Right lung (tissue), 2 donors: ENCODE measurements at regions not wholly inside any gene's neighbourhood (a gene's known extent, or its start where the extent isn't known, plus 50 kb on each side); places are given as distances from the start of the nearest gene placed in this dataset.
"Not testable (repeated sequence)": the region's sequence is repeated elsewhere in the genome, so short reads cannot be mapped to it uniquely, and the experiment has no call there.

ENCODE experiments used
- DNase-seq, 2 donors: peaks; one replicate each; pipeline ENCODE4 v3.0.0-alpha.2; 2013

DNA sequence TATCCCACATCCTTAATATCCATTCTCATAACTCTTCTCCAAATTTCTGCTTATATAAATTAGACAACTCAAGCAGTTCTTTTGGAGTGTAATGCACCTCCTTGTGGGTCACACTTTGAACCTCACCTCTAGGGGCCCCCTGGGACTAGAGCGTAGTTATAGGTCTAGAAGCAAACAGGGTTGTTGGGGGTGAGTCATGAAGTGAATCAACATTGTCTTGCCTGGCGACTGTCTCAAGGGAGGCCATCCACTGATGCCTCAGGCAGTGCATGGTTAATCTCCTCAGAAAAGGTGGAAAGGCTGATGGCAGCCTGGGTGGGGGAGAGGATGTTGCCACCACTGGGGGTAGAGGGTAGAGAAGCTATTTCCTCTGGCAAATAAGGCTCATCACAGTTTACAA is 129.1 kb downstream of the TNFRSF21 start:
- no peak for DNase-seq

DNA sequence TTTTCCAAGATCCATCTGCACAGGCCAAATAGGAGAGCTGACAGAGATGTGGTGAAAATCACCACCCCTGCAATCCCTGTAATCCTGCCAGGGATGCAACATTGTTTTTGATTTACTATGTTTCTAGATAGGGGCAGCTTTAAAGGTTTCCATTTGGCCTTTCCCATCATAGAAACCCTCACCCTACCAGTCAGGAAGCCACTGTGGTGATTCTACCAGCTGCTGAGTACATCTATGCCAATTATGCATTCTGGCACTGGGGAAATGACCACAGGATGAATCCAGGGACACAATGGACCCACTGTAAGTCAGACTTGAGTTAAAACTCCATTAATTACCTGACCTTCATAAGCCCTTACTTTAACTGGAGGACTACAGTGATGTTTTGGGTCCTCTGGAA is 130.4 kb downstream of the TNFRSF21 start:
- no peak for DNase-seq

DNA sequence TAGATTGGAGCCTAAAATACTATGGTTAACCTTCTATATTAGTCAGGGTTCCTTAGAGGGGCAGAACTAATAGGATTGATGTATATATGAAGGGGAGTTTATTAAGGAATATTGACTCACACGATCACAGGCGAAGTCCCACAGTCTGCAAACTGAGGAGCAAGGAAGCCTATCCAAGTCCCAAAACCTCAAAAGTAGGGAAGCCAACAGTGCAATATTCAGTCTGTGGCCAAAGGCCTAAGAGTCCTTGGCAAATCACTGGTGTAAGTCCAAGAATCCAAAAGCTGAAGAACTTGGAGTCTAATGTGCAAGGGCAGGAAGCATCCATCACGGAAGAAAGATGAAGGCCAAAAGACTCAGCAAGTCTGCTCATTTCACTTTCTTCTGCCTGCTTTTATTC is 133.5 kb upstream of the ADGRF1 start:
- no peak for DNase-seq

DNA sequence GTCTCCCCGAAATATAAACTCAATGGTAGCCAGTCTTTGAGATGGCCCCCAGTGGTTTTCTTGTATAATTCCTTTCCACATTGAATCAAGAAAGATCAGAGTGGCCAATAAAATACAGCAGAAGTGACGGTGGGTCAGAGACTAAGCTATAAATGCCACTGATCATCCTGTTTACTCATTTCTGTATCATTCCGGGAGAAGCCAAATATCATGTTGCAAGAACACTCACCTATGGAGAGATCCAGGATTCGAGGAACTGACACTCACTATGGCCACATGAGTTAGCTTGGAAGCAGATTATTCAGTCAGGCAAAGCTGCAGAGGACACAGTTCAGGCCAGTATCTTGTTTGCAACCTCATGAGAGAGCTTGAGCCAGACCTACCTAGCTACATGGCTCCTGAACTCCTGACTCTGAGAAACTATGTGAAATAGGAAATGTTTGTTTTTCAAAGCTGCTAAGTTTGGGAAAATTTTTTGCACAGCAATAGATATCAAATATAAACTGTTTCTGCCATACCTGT is 132.4 kb upstream of the ADGRF1 start:
- DNase-seq, result no peak

DNA sequence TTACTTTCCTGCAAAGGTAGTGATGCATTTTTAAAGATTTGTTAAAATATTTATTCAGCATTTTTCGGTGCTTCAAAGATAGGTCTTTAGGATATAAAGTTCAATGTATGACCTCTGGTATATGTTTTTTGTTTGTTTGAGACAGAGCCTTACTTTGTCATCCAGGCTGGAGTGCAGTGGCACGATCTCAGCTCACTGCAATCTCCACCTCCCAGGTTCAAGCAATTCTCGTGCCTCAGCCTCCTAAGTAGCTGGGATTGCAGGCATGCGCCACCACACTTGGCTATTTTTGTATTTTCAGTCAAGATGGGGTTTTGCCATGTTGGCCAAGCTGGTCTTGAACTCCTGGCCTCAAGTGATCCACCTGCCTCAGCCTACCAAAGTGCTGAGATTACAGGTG is 131.9 kb upstream of the ADGRF1 start:
- DNase-seq, result not testable (repeated sequence)

DNA sequence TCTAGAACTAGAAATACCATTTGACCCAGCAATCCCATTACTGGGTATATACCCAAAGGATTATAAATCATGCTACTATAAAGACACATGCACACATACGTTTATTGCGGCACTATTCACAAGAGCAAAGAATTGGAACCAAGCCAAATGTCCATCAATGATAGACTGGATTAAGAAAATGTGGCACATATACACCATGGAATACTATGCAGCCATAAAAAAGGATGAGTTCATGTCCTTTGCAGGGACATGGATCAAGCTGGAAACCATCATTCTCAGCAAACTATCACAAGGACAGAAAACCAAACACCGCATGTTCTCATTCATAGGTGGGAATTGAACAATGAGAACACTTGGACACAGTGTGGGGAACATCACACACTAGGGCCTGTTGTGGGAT is 131.0 kb upstream of the ADGRF1 start:
- DNase-seq, result not testable (repeated sequence)

DNA sequence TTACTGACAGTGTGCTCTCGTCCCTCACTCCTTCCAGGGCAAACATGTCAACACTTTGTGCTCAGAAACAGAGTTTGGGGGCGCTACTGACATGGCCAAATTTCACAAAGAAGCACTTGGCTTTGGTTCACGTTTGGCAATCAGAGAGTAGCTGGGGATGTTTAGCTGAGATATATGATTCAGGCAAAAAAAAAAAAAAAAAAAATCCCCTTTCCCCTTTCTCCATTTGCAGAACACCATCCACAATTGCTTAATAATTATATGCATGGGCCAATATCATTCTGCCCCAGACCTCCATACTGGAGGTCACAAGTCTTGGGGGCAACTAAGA is 128.4 kb upstream of the ADGRF1 start:
- DNase-seq, result no peak

DNA sequence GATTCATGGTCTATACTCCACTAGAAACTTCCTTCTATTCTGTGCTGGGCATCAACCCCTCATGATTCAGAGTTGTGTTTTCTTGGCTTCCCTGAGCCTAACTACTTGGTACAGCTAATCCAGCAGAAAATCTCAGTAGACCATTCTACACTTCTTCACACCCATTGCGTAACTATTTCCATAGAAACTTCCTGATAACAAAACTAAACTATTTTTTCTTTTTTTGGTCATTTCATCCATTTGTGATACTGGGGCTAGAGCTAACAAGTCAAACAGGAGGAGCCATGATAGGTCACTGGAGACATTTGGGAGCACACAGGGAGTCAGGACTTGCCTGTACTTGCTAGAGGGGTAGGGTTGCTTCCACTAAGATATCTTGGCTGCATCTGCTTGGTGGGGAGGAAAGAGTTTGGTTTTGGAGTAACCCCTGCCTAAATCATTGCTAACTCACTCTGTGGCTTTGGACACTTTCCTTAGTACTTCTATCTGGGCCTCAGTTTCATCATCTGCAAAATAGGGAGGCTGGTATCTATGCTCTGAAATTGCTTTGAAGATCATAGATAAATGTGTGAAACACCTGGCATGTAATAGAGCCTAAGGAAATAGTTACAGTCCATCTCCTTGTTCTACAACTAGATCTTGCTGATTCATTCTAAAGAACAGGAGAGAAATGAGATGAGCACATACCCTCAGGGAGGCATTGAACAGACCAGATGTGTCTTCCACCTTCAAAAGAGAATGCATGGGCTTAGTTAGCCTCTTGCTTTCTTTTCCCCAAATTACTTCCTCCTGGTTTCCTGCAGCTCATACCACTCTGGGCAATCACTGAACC is 127.9 kb upstream of the ADGRF1 start:
- no peak for DNase-seq

DNA sequence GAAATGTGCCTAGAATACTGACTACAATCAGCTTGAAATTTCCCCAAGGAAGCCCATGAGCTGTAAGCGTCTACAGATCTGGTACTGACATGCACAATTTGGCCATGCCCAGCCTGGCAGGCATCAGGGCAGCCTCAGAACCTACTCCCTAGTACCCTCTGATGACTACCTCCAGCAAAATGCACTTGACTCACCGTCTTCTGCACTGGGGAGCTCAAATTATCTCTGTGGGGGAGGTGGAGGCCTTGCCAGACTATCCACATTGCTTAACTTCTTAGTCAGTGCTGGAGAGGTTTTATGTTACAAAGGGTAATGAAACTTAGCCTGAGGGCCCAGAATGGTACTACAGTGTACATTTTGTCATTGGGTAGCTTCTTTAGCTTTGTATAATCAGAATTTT is 126.0 kb upstream of the ADGRF1 start:
- DNase-seq, result no peak

DNA sequence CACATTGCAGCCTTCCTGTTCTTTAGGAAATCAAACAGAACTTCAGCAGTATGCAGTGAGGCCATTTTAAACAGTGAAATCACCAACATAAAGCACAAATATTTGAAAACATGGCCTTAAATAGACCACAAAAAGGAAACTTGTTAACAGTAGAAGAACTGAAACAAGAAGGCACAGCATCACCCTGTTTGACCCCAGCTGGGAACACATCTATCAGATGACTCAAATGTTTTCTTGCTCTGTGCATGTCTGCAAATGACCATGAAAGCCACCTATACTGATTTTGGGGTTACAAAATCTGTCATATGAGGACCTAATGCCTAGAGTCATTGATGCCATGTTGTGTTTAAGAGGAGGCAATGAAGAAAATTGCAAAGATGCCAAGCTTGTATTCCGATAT is 123.8 kb upstream of the ADGRF1 start:
- DNase-seq, result no peak

DNA sequence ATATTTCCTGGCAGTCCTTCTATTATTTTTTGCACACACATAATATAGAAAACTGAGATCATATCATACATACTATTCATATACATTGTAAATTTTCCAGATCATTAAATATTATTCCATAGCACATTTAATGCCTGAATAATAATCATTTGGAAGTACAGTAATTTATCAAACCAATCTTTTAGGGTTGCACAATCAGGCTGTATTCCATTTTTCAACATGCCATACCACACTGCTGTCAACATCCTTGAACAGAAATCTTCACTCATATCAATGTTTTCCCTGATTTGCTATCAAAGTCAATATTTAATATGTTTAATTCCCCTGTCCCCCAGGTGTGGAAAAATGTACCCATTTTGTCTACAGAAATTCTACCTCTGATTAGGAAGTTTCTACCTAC is 122.7 kb upstream of the ADGRF1 start:
- no peak for DNase-seq

DNA sequence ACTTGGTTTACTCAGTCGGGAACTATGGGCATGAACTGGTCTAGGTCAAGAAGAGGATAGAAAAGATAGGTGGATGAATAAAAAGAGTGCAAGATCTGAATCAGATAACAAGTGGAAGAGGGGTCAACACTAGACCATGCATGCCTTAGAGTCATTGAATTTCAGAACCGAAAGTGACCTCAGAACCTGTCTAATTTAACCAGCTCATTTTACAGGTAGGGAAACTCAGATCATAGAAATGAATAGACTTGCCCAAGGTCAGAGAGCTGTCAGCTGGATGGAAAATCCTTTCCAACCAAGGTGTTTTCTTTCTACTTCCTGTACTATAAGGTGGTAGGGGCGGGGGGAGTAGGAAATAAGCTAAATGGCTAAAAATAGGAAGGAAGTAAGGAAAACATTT is 121.4 kb upstream of the ADGRF1 start:
- DNase-seq, result no peak

DNA sequence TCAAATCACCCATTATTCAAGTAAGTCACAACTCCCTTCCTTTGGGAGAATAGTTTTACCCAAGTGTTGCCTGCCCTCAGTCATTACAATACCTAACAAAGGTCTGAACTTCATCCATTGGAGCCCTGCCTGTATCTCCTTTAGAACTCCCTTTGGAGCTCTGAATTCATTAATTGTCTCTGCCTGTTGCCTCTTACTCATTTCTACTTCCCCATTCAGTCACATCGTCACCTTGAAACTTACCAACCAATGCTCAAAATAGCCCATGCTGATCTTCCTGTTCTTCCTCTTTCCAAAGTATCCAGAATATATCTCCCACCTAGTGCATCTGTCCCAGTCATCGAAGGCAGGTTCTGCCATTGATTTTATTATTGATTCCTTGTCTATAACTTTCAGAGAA is 120.7 kb upstream of the ADGRF1 start:
- no peak for DNase-seq

DNA sequence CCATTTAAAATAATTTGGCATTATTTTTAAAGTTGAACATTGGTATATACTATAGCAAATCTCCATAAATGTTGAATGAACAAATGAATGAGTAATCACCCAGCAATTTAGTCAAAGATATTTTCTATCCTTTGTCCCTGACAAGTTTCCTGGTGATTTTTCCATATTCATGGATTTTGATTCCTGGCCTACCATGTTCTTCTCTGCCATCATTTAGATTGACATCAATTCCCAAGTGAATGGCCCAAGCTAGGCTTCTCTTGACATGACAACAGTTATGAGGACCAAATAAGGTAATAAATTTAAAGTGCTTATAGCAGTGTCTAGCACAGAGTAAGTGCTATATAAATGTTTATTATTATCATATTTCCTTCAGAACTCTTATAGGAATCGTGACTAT is 120.1 kb upstream of the ADGRF1 start:
- DNase-seq, result no peak

DNA sequence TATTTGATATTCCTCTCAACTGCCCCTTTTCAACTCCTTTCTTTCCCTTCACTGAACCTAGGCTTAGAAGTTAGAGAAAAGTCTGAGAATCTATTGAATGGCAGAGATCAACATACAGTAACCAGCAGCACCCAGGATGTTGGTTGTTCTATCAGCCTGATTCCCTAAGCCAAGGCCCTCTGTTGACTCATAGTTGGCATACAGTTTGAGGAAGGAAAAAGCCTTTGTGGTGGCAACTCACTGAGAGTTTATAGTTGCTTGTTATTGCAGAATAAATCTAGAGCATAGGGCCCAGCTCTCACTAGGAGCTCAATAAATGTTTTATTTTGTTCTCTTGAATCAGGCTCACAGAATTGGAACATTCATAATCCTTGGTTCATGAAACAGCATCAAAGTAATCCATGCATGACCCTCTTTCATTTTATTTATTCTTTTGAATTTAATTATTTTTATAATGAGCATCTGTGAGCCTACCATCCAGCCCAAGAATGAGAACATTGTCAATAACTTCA is 119.1 kb upstream of the ADGRF1 start:
- DNase-seq, result no peak

DNA sequence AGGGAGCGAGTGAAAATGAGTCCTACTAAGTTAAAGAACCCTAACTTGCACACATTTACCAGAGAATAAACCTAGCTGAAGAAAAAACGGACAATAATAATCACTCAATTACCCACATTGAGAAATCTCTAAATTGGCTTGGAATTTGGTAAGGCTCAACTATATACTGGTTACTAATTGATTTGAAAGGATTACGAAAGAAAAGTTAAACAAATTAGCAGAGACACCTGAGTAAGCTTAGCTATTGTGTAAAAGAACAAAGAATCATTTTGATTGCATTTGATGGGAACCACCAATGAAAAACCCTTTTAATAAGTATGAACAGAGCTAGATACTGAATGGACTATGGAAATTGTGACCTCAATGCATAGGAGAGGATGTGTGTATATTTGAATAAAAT is 118.6 kb upstream of the ADGRF1 start:
- DNase-seq, result no peak

DNA sequence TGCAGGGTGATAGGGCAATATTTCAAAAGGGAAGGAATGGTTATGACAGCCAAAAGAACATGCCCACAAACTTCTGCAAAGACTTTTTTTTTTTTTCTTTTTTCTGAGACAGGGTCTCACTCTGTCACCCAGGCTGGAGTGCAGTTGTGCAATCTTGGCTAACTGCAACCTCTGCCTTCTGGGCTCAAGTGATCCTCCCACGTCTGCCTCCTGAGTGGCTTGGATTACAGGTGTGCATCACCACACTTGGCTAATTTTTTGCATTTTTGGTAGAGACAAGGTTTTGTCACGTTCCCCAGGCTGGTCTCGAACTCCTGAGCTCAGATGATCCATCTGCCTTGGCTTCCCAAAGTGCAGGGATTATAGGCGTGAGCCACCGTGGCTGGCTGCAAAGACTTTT is 117.6 kb upstream of the ADGRF1 start:
- no peak for DNase-seq

DNA sequence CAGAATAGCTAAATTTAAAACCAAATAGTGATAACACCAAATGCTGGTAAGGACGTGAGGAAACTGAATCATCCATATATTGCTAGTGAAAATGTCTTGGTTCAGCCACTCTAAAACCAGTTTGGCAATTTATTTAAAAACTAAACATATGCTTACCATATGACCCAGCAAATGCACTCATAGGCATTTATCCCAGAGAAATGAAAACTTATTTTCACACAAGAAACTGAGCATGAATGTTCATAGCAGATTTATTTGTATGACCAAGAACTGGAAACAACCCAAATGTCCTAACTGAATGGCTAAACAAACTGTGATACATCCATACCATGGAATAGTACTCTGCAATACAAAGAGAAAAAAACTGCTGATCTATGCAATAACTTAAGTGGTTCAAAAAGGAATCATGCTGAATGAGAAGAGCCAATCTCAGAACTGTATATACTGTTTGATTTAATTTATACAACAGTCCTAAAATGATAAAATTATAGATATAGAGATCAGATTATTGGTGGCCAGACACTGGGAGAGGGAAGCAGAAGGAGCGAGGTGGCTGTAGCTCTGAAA is 115.6 kb upstream of the ADGRF1 start:
- no peak for DNase-seq

DNA sequence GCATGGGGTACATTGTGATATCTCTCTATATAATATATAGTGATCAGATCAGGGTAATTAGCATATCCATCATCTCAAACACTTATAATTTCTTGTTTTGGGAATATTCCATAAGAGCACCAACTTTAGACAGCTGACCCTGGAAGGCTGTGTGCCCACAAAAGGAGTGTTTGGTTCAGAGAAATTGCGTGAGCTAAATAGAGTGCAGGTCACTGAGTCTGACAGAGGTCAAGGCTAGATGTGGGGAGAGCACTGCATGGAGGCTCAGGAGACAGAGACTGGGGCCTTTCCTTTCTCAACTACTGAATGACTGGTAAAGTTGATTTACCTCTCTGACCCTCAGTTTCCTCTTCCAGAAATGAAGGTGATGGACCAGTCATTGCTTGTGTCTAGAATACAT is 114.9 kb upstream of the ADGRF1 start:
- no peak for DNase-seq

DNA sequence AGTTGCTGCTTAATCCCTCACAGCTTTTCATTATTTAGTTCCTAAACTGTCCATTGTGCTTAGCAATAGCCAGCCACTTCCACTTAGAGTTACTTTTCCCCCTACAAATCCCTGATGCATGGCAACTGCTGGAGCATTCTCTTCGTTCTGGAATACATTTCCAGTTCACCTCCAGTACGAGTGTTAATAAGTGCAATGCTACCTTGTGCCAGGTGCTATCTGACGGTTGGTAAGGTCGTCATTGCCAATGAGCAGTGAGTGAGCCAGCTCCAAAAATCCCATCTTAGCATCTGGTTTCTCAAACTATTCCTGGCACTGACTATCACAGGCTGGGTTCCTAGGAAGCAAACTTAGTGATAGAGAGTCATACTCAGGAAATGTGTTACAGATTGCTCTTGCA is 114.1 kb upstream of the ADGRF1 start:
- no peak for DNase-seq

DNA sequence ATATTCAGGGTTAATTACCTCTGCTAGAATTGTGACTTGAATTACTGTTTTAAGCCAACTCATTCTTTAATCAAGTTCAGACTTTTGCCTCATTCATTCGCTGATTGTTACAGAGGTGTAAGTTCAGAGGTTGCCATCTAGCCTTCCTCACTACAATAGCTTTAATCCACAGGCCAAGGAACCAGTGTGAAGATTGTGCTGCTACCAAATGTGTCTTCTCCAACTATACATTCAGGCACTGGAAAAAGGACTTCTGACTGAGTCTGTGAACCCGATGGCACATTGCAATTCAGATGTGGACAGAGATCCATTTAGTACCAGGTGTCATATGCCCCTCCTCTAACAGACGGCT is 111.2 kb upstream of the ADGRF1 start:
- no peak for DNase-seq

DNA sequence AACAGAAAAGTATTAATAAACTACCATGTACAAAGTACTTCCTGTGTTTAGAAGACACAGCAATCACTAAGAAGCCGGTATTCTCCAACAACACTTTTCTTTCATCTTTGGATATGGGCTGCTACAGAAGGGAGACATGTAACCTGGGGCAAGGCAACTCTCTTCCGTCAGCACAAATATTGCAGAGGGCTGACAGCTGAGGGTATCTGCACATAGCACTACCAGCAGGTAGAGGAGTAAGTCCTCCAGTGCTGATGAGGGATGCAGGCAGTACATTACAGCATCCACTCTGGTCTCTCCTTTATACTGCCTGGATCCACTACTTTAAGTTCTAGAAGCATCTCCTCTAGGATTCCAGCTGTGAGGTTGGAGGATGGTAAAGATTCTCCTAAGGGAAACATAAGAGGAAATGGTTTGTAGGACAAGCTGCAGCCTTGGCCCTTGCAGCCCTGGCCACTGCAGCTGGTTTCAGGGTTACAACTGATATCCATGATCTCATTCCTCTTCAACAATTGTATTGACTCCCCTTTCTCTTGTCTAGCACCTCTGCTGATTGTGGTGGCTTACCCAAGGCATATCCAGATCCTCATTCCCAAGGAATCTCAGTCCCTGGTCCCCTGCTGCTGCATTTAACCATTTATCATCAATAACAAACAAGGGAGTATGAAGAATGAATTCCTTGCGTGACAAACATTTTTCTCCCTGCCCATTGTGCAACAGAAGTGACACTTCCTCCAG is 110.7 kb upstream of the ADGRF1 start:
- DNase-seq, result no peak
